ENCODE measurements at regions not wholly inside any gene's neighbourhood (a gene's known extent, or its start where the extent isn't known, plus 50 kb on each side); places are given as distances from the start of the nearest gene placed in this dataset.

- TF ChIP-seq CTCF (IDR thresholded peaks at IDR 0.05; ENCODE audit: low read depth, low read length) = no peak
- Histone ChIP-seq H3K4me1 (ENCODE audit: low read depth) (no peaks in the 10 kb centered on the region), H3K27ac (no peak overlapping the region), H3K9me3 (ENCODE audit: low read depth) (peaks cover 3% of the 10 kb centered on the region), H3K4me3 (no peak overlapping the region), H3K27me3 (no peaks in the 10 kb centered on the region), H3K36me3 (no peaks in the 10 kb centered on the region)
- DNase-seq (ENCODE audit: low read depth in 1 of 2, low spot score in 1 of 2) = no peak
These were observed 91.1 kb upstream of the ACTRT2 start for GRCh38 chr1:2930016-2930815.

DNA sequence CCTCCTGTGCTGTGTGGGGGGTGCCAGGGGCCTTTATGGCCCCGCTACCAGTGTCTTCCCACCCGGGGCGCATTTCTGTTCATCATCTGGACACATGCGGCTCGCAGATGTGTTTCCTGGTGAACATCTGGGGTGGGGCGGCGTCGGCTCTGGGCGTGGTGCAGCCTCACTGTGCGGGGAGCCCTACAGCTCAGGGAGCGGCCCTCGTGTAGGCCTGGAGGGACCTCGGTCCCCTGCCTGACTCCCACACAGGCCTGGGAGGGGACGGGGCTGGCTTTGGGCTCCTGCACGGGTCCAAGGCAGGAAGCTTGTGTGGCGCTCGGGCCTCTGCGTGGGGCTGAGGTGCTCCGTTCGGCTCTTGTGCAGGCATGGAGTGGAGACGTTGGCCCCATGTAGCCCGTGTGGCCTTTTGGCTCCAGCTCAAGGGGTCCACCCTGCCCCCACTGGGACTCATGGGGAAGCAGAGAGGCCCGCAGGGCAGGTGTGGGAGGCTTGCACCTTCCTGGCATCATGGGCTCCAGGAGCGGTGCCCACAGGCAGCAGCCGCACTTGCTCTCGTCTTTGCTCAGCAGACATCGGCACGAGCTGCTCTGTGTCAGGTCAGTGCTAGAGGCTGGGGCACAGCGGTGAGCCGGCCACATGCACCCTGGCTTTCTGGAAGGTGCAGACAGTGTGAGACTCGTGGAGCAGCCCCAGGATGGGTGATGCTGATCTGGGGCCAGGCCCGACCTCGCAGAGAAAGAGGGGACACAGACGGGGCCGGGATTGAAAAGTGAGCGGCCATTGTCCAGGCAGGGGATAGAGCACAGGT is 90.1 kb upstream of the ACTRT2 start:
- H3K36me3 ChIP-seq = no peaks in the 10 kb centered on the region
- no peaks in the 10 kb centered on the region for H3K4me1 ChIP-seq (ENCODE audit: low read depth)
- no peak overlapping the region for H3K4me3 ChIP-seq
- H3K27me3 ChIP-seq = no peaks in the 10 kb centered on the region
- TF ChIP-seq CTCF (IDR thresholded peaks at IDR 0.05; ENCODE audit: low read depth, low read length) = no peak
- no peak for DNase-seq (ENCODE audit: low read depth in 1 of 2, low spot score in 1 of 2)
- H3K9me3 ChIP-seq (ENCODE audit: low read depth) = peaks cover 3% of the 10 kb centered on the region
- no peak overlapping the region for H3K27ac ChIP-seq

DNA sequence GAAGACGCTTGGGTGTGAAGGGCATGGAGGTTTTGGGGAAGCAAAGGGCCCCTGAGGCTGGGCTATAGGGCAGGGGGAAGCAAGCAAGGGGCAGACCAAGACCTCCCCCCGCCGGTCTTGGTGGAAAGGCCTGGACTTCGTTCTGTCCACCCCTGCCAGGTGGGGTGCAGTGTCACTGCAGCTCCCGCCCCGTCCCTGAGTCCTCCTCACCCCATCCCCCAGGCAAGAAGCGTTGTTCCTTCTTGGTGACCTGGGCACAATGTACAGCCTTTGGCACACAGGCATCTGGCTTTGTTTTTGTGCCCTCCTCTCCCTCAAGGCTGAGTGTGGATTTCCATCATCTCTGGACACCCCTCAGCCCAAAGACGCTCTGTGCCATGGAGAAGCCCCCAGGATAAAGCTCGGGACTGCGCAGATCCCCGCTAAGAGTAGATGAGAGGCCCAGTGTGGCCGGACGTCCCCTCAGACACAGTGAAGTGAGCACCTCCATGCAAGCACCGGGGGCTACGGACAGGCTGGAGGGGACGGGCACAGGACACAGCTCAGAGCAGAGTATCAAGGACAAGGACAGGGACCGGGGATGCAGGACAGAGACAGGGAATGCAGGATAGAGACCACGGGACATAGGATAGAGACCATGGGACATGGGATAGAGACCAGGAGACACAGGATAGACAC is 89.4 kb upstream of the ACTRT2 start:
- no peak for TF ChIP-seq CTCF (IDR thresholded peaks at IDR 0.05; ENCODE audit: low read depth, low read length)
- Histone ChIP-seq H3K27me3 (no peaks in the 10 kb centered on the region), H3K36me3 (no peaks in the 10 kb centered on the region), H3K4me3 (no peak overlapping the region), H3K9me3 (ENCODE audit: low read depth) (peaks cover 3% of the 10 kb centered on the region), H3K4me1 (ENCODE audit: low read depth) (no peaks in the 10 kb centered on the region), H3K27ac (no peak overlapping the region)
- no peak for DNase-seq (ENCODE audit: low read depth in 1 of 2, low spot score in 1 of 2)

DNA sequence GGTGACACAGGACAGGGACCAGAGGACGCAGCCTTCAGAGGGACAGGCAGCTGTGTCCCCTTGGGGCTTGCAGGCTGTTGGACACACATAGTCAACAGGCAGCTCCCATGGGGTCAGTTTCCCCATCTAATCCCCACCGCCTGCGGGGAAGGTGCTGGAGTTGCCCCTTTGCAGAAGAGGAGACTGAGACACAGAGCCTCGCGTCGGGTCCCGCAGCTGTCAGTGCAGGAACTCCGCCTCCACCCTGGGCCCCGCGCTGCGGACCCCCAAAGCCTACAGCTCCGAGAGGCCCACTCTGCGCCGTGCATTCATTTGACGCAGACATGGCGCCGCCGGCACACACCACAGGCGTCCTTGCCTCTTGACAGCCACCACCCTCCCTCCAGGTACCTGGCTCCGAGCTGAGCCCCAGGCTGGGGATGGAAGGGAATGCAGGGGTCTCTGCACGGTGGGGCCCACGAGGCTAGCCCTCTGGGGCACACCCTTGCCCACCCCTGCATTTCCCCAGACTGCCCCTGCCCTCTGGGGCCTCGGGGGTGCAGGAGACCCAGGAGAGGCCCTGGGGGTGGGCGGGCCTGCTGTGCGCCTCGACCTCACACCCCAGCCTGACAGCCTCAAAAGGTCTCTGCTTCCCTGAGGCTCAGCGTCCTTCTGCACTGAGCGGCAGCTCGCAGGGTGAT is 88.5 kb upstream of the ACTRT2 start:
- H3K9me3 ChIP-seq (ENCODE audit: low read depth) = peaks cover 3% of the 10 kb centered on the region
- no peaks in the 10 kb centered on the region for H3K36me3 ChIP-seq
- no peak for DNase-seq (ENCODE audit: low read depth in 1 of 2, low spot score in 1 of 2)
- no peaks in the 10 kb centered on the region for H3K27me3 ChIP-seq
- no peaks in the 10 kb centered on the region for H3K4me1 ChIP-seq (ENCODE audit: low read depth)
- no peak overlapping the region for H3K27ac ChIP-seq
- H3K4me3 ChIP-seq = no peak overlapping the region
- no peak for TF ChIP-seq CTCF (IDR thresholded peaks at IDR 0.05; ENCODE audit: low read depth, low read length)

- no peak for TF ChIP-seq CTCF (IDR thresholded peaks at IDR 0.05; ENCODE audit: low read depth, low read length)
- Histone ChIP-seq H3K4me1 (ENCODE audit: low read depth) (no peaks in the 10 kb centered on the region), H3K36me3 (no peaks in the 10 kb centered on the region), H3K4me3 (no peak overlapping the region), H3K27ac (no peak overlapping the region), H3K27me3 (no peaks in the 10 kb centered on the region), H3K9me3 (ENCODE audit: low read depth) (peaks cover 3% of the 10 kb centered on the region)
- no peak for DNase-seq (ENCODE audit: low read depth in 1 of 2, low spot score in 1 of 2)
These were observed 87.7 kb upstream of the ACTRT2 start for GRCh38 chr1:2933431-2934155.
